Activated T-cell treated with anti-CD3 and anti-CD28 coated beads, Interleukin-2, amount 50 U/mL, for 24 hours (primary cell): ENCODE measurements at regions not wholly inside any gene's neighbourhood (a gene's known extent, or its start where the extent isn't known, plus 50 kb on each side); places are given as distances from the start of the nearest gene placed in this dataset.
"Not testable (repeated sequence)": the region's sequence is repeated elsewhere in the genome, so short reads cannot be mapped to it uniquely, and the experiment has no call there.

Experiments
- DNase-seq: peaks from one replicate; pipeline ENCODE4 v3.0.0-alpha.2; 2020
- H3K27ac Mint-ChIP-seq: 2 replicates; pipeline ENCODE4 v1.8.0; 2020; ENCODE audit warnings: mild to moderate bottlenecking, mixed read lengths
- H3K27me3 Mint-ChIP-seq: 2 replicates; pipeline ENCODE4 v1.8.0; 2020; ENCODE audit warnings: mixed read lengths
- H3K36me3 Mint-ChIP-seq: 2 replicates; pipeline ENCODE4 v1.8.0; 2020; ENCODE audit warnings: low read depth, mixed read lengths
- H3K4me1 Mint-ChIP-seq: 2 replicates; pipeline ENCODE4 v1.8.0; 2020; ENCODE audit warnings: low read depth, mixed read lengths
- H3K4me3 Mint-ChIP-seq: 2 replicates; pipeline ENCODE4 v1.8.0; 2020; ENCODE audit warnings: mild to moderate bottlenecking, moderate library complexity, mixed read lengths
- H3K9me3 Mint-ChIP-seq: 2 replicates; pipeline ENCODE4 v1.8.0; 2020; ENCODE audit warnings: mixed read lengths

DNA sequence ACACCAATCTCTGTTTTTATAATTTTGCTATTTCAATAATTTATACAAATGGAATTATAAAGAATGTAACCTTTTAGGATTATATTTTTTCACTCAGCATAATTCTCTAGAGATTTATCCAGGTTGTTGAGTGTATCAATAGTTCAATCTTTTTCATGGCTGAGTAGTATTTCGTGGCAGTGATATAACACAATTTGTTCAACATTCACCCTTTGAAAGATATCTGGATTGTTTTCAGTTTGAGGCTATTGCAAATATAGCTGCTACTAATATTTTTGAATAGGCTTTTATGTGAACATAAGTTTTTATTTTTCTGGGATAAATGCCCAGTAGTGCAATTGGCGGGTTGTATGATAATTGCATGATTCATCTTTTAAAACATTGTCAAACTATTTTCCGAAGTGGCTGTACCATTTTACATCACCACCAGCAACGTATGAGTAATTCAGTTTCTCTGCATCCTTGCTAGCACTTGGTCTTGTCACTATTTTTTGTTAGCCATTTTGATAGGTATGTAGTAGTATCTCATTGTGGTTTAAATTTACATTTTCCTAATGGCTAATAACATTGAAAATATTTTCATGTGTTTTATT, 55.6 kb upstream of the ABCD3 start:
- Mint-ChIP-seq H3K27me3 (no peaks in the 10 kb centered on the region), H3K4me3 (no peak overlapping the region), H3K36me3 (no peaks in the 10 kb centered on the region), H3K27ac (no peak overlapping the region), H3K9me3 (peaks cover 10% of the 10 kb centered on the region), H3K4me1 (peaks cover 14% of the 10 kb centered on the region)
- DNase-seq = no peak

DNA sequence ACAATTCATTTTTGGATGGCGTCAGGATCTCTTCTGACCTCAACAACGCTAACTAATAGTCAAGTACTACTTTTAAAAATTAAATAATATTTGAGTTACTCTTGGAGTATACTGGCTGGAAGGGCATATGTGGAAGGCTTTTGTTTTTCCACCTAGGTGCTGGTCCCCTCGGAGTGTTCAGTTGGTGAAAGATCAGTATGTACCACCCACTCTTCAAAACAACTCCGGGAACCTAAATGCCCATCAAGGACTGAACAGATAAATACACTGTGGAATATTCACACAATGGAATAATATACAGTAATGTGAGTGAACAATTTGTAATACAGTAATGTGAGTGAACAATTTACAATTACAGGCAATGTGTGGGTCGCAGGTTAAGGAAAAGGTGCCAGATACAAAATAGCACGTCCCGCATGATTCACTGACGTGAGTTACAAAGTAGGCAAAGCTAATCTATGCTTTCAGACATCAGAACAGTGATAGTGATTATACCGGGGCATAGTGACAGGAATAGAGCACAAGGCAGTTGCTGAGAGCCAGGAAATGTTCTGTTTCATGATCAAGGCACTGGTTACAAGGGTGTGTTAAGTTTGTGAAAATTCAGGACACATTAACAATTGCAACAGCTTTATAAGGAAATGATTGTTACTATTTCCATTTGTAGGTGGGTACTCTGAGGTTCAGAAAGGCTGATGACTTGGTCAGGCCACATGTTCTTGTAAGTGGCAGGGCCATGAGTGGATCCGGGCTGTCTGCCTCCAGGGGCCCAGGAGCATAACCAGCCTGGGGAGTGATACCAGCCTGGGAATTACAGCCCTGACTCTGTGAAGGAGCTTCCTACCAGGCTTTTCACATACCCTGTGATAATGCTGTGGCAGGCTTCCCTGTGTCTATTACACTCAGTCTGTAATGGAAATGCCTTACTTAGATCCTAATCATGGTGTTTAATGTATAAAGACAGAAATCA, 59.3 kb upstream of the ABCD3 start:
- Mint-ChIP-seq H3K4me3 (no peak overlapping the region), H3K27ac (peak overlapping the region; percentile 45), H3K9me3 (peaks cover 5% of the 10 kb centered on the region), H3K36me3 (no peaks in the 10 kb centered on the region), H3K27me3 (no peaks in the 10 kb centered on the region), H3K4me1 (peaks cover 14% of the 10 kb centered on the region)
- no peak for DNase-seq

DNA sequence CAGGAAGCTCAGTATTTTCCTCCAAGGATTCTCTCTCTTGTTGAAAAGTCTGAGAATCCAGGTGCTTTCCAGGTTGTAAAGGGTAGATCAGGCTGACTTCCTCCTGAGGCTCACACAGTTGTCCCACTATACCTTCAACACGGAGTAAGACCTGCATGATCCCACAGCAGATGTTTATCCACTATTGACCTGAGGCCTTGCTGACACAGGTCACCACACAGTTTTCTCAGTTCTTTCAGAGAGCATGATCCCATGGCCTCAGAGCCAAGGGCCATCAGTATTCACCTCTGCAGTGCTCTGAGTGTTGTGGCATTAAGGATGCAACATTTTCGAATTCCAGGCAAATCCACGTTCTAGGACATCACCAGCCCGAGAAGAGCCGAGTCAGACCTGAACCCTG, 60.5 kb upstream of the ABCD3 start:
- DNase-seq = no peak
- Mint-ChIP-seq H3K36me3 (no peaks in the 10 kb centered on the region), H3K27me3 (peaks cover 5% of the 10 kb centered on the region), H3K27ac (no peak overlapping the region), H3K4me3 (no peak overlapping the region), H3K9me3 (peaks cover 5% of the 10 kb centered on the region), H3K4me1 (peaks cover 14% of the 10 kb centered on the region)

DNA sequence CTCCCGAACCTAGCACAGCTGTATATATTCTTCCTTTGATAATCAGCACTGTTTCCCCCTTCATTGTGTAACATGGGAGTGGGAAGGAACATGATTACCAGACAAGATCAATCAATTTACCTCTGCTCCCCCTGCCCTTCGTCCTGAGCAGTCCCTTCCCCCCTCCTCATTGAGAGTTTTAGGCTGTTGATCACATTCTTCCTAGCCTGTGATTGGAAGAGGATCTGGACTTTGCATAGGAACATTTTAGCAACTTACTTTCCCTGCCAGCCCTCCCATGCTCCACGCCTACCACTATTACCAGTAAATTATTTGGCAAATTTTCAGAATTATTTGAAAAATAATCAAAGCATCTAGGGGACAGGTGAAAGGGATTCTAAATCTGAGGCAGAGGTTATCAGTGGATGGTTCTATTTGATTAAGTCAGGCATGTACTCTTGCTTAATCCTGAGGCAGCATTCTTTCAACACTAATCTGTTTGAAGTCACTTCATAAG, 62.7 kb upstream of the ABCD3 start:
- H3K27ac Mint-ChIP-seq = no peak overlapping the region

DNA sequence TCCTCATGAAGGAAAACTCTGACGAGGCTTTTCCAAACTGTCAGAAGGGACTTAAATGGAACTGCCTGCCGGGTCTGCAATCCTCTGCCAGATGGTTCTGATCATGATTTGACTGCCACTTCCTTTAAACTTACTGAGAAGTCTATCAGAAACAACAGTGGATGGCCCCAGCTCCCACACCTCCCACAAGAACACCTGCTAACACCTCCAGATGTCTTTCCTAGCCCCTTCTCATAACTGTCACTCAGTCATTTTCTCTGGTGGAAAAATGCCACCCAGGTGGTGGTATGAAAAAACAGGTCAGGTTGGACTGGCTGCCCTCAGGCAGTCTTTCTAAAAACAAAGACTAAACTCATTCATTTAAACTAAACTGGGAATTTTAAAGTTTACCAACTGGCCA, 66.7 kb upstream of the ABCD3 start:
- peaks cover 21% of the 10 kb centered on the region for H3K4me1 Mint-ChIP-seq
- no peak for DNase-seq
- peak overlapping the region; percentile 81 for H3K27ac Mint-ChIP-seq
- no peaks in the 10 kb centered on the region for H3K36me3 Mint-ChIP-seq
- no peak overlapping the region for H3K4me3 Mint-ChIP-seq
- no peaks in the 10 kb centered on the region for H3K9me3 Mint-ChIP-seq
- H3K27me3 Mint-ChIP-seq = peaks cover 23% of the 10 kb centered on the region

More for the DNA sequence above, 62.7 kb upstream of the ABCD3 start:
- Mint-ChIP-seq H3K36me3 (no peaks in the 10 kb centered on the region), H3K9me3 (no peaks in the 10 kb centered on the region), H3K4me1 (peaks cover 29% of the 10 kb centered on the region), H3K4me3 (no peak overlapping the region), H3K27me3 (peaks cover 19% of the 10 kb centered on the region)
- DNase-seq = no peak

DNA sequence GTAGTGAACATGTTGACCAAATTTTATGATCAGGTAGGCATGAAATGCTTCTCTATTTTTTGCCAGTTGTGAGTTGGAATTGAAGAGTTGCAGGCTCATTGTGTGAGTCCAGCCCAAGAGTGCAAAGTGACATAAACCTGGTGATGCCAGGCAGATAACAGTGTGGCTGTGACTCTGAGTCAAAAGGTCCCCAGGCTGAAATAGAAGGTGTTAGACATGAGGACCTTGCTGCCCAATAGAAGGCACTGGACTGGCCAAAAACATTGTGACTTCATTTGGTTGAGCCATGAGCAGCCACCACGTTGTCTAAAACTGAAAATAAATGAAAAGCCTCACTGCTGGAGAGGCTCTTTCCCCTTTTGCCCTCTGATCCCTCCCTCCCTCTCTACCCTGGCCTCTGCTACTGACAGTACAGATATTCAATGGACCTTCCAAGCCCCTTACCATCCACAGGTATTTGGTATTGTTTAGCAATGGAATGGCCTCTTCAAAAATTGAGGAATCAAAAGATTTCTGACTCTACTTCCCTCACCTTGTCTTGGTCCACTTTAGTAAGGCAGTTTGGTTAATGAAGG, 67.8 kb upstream of the ABCD3 start:
- no peak for DNase-seq
- Mint-ChIP-seq H3K36me3 (no peaks in the 10 kb centered on the region), H3K27me3 (peaks cover 23% of the 10 kb centered on the region), H3K4me3 (no peak overlapping the region), H3K27ac (peak overlapping the region; percentile 81), H3K4me1 (peaks cover 21% of the 10 kb centered on the region), H3K9me3 (no peaks in the 10 kb centered on the region)

DNA sequence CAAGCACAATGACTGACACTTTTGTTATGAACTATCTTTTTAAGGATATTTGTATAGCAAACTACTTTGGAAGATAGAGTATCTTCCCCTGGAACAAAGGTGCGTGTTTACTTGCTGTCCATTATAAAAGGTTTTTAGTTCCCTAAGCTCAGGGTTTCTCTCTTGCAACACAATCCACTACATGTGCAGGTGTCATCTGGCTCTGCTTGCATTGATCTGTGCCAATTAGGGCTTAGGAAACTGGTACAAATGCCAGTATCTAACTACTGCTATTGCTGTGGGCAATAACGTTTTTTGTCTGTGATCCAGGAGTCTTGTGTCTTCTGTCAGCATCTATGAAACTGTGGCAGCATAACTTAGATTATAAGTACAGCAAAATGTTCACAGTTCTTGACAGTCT, 68.3 kb upstream of the ABCD3 start:
- peaks cover 21% of the 10 kb centered on the region for H3K4me1 Mint-ChIP-seq
- no peak for DNase-seq
- peaks cover 23% of the 10 kb centered on the region for H3K27me3 Mint-ChIP-seq
- H3K36me3 Mint-ChIP-seq = no peaks in the 10 kb centered on the region
- H3K4me3 Mint-ChIP-seq = no peak overlapping the region
- no peaks in the 10 kb centered on the region for H3K9me3 Mint-ChIP-seq
- no peak overlapping the region for H3K27ac Mint-ChIP-seq

DNA sequence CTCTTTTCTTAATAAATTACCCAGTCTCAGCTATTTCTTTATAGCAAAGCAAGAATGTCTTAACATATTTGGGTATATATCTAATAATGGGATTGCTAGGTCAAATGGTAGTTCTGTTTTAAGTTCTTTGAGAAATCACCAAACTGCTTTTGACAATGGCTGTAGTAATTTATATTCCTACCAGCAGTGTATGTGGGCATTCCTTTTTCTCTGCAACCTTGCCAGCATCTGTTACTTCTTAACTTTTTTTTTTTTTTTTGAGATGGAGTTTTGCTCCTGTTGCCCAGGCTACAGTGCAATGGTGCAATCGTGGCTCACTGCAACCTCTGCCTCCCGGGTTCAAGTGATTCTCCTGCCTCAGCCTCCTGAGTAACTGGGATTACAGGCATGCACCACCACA, 69.8 kb upstream of the ABCD3 start:
- H3K36me3 Mint-ChIP-seq, H3K4me3 Mint-ChIP-seq, H3K27ac Mint-ChIP-seq, H3K9me3 Mint-ChIP-seq, DNase-seq: not testable (repeated sequence)
- H3K4me1 Mint-ChIP-seq = peaks cover 21% of the 10 kb centered on the region
- peaks cover 25% of the 10 kb centered on the region for H3K27me3 Mint-ChIP-seq

DNA sequence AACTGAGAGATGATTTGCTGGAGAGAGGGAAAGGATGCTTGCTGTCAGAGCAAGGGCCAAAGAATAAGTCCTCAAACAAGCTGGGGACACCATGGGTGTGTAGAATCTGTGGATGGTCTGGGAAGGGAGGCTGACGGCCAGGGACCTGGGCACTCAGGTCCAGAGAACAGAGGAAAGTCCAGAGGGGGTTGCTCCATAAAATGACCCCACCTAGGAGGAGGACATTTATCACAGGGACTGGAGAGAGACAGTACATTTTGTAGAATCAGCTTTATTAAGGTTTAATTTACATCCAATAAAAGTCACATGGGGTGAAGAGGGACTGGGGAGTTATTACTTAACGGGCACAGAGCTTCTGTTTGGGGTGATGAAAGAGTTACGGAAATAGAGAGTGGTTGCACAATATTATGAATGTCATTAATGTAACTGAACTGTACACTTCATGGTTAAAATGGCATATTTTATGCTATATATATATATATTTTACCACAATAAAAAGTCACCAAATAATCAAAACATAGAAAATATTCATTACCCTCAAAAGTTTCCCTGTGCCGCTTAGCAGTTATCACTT, 73.0 kb upstream of the ABCD3 start:
- Mint-ChIP-seq H3K27ac (no peak overlapping the region), H3K27me3 (peaks cover 9% of the 10 kb centered on the region), H3K36me3 (no peaks in the 10 kb centered on the region)

DNA sequence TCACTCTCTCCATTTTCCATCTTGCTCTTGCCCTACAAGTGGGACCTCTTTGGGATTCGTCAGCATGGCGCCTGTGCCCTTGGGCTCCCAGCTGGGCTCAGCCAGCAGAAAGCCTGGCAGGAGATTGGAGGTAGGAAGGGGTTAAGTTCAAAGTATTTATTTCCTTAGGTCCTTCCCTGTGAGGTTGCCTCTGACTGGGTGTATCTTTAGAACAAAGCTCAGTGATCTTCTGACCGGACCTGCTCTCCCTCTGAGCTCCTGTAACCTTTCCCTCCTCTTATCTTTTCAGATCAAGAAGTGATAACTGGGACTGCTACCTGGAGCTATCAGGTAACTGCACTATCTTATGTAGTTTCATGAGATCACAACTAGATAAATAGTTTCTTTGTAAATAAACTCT, 75.8 kb upstream of the ABCD3 start:
- no peaks in the 10 kb centered on the region for H3K36me3 Mint-ChIP-seq
- no peaks in the 10 kb centered on the region for H3K9me3 Mint-ChIP-seq
- peaks cover 1% of the 10 kb centered on the region for H3K4me1 Mint-ChIP-seq
- no peak overlapping the region for H3K4me3 Mint-ChIP-seq
- no peak overlapping the region for H3K27ac Mint-ChIP-seq
- no peak for DNase-seq
- H3K27me3 Mint-ChIP-seq = peaks cover 7% of the 10 kb centered on the region

More for the DNA sequence above, 73.0 kb upstream of the ABCD3 start:
- Mint-ChIP-seq H3K4me1 (peaks cover 2% of the 10 kb centered on the region), H3K9me3 (no peaks in the 10 kb centered on the region), H3K4me3 (no peak overlapping the region)
- DNase-seq = no peak

DNA sequence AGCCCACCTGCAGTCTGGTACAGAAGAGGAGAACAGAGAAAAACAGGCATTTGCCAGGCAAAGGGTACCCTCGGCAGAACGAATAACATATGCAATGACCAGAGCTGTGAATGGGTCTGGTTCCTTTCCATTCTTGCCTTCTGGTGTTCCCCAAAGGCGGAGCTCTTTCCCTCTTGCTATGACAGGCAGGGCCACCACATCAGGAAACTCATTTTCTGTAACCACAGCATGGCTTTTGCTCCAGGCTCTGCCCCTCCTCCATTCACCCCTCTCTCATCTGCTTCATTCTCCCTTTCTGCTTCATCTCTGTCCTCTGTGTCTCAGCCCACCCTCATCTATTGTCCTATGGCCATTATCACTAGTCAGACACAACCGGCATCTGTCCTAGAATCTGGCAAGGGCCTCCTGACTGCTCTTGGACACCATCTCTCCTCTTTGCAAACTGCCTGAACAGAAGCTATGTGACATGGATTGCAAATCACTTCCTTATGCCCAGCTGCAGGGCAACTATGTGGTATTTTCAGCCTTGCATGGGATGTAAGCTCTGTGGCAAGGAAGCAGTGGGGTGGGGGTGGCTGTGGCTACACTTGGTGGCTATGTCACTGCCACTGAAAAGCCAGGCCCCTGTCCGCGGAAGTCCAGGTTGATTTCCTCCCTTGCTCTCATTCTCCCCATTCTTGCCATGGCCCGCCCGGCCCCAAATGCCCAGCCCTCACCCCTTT, 78.8 kb upstream of the ABCD3 start:
- no peak for DNase-seq
- Mint-ChIP-seq H3K27me3 (peaks cover 10% of the 10 kb centered on the region), H3K27ac (no peak overlapping the region), H3K9me3 (no peaks in the 10 kb centered on the region), H3K4me3 (no peak overlapping the region), H3K4me1 (peaks cover 13% of the 10 kb centered on the region), H3K36me3 (no peaks in the 10 kb centered on the region)

DNA sequence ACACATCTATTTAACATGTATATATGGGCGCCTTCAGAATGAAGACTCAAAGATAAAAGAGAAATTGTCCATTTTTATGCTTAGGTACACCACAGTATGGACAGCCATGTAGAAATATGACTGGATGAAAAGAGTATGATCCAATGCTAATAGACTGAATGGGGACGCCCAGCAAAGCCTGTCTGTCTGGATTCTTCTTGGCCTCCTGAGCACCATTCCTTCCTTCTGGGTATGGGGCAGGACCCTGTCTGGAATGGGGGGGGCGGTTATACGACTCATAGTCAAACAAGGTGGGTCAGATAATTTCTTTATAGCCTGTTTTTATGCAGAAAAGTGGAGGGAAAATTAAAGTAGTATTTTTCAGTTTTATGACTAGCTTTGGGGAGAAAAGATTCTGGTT, 81.2 kb upstream of the ABCD3 start:
- H3K36me3 Mint-ChIP-seq = no peaks in the 10 kb centered on the region
- no peak for DNase-seq
- no peaks in the 10 kb centered on the region for H3K9me3 Mint-ChIP-seq
- H3K4me3 Mint-ChIP-seq = no peak overlapping the region
- H3K27me3 Mint-ChIP-seq = peaks cover 7% of the 10 kb centered on the region
- H3K4me1 Mint-ChIP-seq = peaks cover 13% of the 10 kb centered on the region
- H3K27ac Mint-ChIP-seq = no peak overlapping the region

DNA sequence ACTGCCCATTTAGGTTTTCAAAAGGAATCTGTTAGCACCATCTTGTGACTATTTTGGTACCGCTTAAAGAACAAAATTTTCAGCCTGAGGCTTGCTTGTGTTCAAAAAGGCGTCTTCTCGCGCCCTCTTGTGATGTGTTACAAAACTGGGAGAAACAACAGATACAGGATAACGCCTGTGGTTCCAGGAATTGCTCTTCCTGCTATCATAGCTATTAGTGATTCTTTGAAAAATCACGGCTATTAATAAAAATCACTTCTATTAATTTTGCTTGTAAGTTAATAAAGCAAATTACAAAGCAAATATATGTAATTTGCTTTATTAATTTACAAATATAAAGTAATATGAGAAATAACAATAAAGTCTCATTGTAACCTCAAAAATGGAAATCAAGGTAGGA, 82.2 kb upstream of the ABCD3 start:
- Mint-ChIP-seq H3K27ac (no peak overlapping the region), H3K9me3 (no peaks in the 10 kb centered on the region), H3K36me3 (no peaks in the 10 kb centered on the region), H3K4me1 (peaks cover 13% of the 10 kb centered on the region), H3K4me3 (no peak overlapping the region), H3K27me3 (peaks cover 8% of the 10 kb centered on the region)
- DNase-seq = no peak

DNA sequence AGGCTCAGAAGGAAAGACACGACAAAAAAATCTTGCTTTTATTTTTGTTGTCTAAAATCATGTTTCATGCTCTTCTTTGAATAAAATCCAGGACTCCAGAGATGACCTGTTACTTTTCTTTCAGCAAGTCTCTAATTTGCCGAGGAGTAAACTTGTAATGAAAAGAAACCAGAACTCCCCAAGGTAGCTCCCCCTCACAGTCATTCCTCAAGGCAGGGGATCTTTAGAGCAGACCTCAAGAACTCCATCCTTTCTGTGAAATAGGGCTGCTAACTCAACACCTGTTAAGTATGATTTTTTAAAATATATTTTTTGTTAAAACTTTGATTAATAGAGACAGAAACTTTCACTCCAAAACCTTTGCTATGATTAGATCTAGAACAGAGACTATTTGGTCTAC, 82.7 kb upstream of the ABCD3 start:
- H3K4me3 Mint-ChIP-seq = no peak overlapping the region
- H3K27ac Mint-ChIP-seq = no peak overlapping the region
- H3K4me1 Mint-ChIP-seq = peaks cover 13% of the 10 kb centered on the region
- H3K36me3 Mint-ChIP-seq = no peaks in the 10 kb centered on the region
- H3K9me3 Mint-ChIP-seq = no peaks in the 10 kb centered on the region
- peaks cover 12% of the 10 kb centered on the region for H3K27me3 Mint-ChIP-seq
- DNase-seq = no peak
